ENCODE measurements at regions not wholly inside any gene's neighbourhood (a gene's known extent, or its start where the extent isn't known, plus 50 kb on each side); places are given as distances from the start of the nearest gene placed in this dataset.
"Not testable (repeated sequence)": the region's sequence is repeated elsewhere in the genome, so short reads cannot be mapped to it uniquely, and the experiment has no call there.

DNA sequence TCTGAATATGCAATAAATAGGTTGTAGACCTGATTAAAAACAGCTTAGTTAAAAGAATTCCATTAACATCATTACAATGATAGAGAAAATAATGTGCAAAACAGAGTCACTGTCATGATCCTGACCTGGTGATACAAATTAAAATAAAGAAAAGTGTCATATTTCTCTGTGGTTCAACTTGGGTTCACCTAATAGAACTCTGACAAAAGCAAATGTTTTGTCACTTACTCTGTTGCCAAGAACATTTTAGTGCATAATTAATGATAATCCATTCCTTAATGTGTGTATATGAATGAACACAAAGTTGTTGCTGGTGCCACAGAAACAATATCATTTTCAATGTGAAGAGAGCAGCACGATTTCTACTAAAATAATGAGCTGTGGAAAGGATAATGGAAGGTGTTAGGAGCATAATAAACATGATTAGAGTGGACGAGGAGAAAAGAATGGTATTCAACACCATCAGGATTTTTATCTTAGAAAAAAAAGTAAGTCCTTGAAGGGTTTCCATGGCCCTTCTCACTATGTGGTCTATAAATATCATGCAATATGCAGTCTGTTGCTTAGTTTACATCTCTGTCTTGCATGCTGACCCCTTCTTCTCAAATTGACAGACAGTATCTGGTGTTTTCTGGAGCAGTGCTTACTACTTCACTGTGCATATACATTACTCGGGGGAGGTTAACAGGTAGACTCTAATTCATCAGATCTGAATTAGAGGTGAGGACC lies 656.6 kb upstream of the MMS22L start:
- no peak for DNase-seq

GRCh38 chr6:97947841-97948240 lies 664.8 kb upstream of the MMS22L start:
- no peak for DNase-seq

DNA sequence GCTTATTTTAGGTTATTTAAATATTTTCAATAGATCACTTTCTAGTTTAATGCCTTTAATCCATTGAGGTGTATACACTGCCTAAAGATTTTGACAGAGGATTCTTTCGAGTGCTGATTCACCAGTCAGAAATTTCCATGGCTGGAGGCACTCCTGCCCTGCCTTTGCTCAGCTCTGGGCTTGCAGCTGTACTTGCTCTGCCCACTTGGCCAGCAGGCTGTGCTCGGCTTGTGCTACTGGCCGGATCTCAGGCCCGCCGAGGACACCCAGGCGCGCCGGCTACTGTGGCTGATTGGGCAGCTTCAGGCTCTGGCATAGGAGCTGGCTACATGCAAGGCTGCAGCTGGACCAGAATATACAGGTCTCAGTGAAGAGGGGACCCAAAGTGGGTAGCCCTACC lies 675.1 kb upstream of the MMS22L start:
- DNase-seq: no peak

DNA sequence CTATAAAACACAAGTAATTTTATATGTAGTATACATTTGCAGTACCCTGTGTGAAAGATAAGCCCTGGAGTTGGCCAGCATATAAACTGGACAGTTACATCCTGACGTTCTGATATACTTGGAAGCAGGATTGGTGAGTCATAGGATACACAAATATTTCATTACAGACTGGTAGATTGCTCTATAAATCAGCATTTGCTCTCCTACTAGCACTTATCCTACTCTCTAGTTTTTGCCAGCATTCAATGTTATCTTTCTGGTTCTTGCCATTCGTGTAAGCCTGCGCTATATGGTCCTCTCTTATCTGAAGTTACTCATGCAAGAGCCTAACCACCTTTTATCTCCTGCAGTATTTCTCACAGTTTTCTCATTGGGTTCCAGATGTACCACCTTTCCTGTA lies 680.2 kb upstream of the MMS22L start:
- no peak for DNase-seq

DNA sequence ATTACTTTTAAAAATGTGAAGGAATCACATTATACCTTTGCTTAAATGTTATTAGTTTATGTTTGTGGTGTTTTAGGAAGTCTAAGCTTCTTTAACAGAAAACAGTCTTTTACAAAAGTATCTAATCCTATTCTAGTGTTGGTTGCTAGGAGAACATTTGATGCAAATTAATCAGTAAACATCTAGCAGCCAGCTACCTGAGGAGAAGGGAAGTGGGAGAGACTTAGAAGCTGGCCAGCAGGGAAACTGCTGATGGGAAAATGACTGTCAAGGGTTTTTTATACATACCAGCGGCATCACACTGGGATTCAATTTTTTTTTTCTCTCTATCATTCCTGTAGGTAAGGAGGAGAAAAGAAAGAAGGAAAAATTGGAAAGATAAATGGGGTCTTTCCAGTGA lies 686.0 kb upstream of the MMS22L start:
- DNase-seq: no peak

DNA sequence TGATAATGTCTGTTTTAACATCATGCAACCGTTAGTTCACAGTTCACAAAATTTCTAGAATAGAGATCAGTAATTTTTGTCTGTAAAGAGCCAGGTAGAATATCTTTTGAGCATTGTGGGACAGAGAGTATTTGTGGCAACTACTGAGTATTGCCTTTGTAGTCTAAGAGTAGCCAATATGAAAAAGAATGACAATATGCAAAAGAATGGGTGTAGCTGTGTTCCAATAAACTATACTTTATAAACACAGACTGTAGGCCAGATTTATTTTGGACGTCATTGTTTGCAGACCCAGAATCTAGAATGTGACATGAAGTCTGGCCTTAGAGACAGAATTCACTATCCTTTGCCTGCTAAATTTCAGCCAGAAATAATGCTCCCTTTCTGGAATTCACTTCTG lies 694.1 kb upstream of the MMS22L start:
- no peak for DNase-seq

DNA sequence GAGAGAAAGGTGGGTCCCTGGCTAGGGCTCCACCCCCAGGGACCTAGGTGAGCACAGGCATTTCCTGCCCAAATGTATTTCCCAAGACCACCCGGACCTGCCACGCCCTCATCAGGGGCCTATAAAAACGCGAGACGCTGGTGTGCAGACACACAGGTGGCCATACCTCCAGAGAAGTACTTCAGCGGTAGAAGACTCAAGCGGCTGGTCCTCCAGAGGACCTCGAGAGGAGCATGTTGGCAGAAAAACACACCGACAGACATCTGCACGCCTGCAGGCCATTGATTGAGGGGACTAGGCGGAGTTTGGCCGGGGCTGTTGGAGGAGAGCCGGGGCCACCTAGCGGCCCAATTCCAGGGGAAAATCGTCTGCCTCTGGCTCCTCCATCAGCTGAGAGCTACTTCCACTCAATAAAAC lies 695.8 kb upstream of the MMS22L start:
- no peak for DNase-seq

DNA sequence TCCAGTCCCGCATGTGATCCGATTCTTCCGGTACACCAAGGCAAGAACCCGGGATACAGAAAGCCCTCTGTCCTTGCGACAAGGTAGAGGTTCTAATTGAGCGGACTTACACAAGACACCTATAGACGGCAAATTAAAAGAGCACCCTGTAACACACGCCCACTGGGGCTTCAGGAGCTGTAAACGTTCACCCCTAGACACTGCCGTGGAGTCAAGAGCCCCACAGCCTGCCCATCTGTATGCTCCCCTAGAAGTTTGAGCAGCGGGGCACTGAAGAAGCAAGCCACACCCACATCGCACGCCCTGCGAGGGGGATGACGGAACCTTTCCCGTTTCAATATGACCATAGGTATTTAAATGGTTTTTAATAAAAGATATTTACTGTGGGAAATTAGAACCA lies 696.3 kb upstream of the MMS22L start:
- not testable (repeated sequence) for DNase-seq

GRCh38 chr6:97989451-97989850 lies 706.4 kb upstream of the MMS22L start:
- no peak for DNase-seq

DNA sequence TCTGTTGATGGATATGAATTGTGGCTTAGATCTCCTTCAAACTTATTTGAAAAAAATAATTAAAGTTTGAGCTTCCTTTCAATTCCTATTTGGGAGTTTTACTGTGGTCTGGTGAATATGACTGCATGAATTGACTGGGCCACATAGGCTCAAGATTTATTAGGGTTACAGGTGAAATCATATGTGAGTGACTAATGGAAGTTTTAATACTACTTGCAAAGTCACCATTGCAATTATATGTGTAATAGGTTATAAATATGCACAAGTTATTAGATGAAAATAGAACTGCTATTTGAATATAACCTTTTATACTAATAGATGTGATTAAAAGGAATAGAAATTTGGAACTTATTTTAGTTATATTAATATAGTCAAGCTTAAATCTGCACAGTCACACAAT lies 712.1 kb upstream of the MMS22L start:
- no peak for DNase-seq

- no peak for DNase-seq
Observed at GRCh38 chr6:98002678-98003077, 719.7 kb upstream of the MMS22L start.

DNA sequence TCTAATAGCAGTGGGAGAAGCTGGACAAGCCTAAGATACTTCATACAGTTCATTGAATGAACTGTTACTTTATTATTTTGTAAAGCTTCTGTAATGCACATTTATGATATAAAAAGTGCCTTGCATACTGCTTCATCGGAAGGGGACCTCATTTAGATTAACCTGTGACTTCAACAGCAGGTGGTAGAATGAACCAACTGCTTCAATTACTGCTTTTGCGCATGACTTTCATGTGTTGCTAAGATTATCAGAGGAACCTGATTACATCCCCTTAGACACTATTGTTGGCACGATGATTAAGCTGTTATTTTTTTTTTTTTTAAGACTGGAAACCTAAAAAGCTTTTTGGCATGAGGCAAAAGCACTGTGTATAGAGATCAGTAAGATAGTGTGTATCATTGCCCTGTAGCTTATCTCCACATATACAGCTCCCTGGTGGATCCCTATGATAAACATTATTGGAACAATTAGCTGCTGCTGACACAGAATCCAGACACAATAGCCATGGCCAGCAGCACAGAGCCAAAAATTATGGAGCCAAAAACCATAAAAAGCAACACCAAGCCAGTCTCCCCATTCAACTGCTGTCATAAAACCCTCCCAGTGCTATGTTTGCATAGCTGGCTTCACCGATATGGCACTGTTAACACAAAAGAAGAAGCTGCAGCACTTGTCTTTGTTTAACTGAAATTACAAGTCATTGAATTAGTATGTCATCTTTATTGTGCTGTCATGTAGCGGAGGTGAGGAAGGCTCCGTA lies 731.6 kb upstream of the MMS22L start:
- no peak for DNase-seq

GRCh38 chr6:98016565-98016964 lies 733.5 kb upstream of the MMS22L start:
- no peak for DNase-seq

GRCh38 chr6:98020222-98020621 lies 737.2 kb upstream of the MMS22L start:
- DNase-seq: no peak

DNA sequence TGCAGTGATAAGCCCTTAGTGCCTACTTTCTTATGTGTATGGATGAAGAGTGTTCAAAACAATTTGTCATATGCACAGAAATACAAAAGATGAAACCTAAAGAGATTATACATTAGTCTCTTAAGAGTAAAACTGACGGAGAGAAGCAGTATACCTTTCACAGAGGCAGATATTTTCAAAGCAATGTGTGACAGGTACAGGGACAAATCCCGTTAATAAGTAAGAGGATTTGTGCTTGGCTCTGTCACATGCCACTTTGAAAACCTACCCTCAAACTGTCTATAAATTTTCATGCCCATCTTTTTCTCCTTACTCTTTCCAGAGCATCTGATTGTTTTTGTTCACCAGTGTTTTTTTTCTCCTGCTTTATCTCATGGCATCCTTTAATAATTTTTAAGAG lies 741.3 kb upstream of the MMS22L start:
- no peak for DNase-seq

GRCh38 chr6:98027898-98028297 lies 744.9 kb upstream of the MMS22L start:
- no peak for DNase-seq

GRCh38 chr6:98033617-98034016 lies 750.6 kb upstream of the MMS22L start:
- no peak for DNase-seq

DNA sequence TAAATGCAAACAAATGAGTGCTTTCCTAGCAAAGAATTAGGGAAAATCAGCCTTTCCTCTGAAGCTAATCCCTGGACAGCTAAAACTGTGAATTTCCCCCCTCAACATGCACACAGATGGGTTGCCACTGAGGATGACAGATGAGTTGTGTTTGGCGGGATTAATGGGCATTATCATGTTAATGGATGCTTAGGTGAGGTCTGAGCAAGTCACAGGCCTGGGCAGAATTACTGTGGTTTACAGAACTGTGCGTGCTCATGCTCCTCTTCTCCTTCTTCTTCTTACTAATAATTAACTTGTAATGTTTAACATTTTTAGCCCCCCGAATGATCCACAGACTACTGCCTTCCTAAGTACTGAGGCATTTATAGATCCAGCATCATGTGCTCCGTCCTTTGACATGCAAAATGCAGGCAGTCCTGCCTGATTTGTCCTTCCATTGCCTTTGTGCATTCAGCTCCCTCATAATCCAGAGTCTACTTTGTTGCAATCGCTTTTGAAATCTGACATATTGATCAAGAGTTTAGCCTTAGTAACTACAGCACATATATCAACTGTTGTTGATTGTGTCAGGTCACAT lies 753.4 kb upstream of the MMS22L start:
- no peak for DNase-seq

DNA sequence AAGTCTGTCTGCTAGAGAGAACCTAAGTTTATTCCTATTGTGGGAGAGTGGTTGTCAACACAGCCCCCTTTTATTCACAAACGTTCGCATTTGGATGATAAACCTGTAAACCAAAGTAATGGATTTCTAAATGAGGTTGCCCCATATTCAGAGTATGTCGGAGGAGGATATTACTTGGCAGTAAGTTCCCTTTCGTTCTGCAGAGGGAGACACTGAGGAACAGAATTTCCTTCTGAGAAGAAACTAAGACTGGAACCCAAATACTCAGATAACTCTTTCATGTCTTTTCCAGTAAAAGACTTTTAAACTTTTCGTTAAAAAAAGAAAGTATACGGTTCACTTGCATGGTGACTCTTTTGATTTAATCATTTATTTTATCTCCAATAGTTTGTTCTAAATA lies 754.6 kb upstream of the MMS22L start:
- DNase-seq: no peak

DNA sequence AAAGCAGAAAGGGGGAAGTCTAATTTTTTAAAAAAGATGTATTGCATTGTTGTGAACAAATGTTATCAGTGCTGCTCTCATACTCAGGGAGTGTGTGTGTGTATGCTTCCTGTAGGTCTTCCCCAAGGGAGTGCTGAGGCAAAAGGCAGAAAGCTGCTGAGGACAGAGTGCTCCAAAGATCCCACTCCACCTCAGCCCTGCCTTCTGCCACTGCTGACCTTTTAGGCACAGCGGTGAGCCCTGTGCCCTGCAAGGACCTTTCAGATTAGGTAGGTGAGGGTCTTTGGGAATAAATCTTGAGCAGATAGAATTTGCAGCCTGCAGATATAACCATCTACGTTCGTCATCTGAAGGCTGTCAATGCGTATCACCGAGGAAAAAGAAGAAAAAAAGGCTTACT lies 756.4 kb upstream of the MMS22L start:
- DNase-seq: no peak

- no peak for DNase-seq
Observed at GRCh38 chr6:98039904-98040607, 757.0 kb upstream of the MMS22L start.

DNA sequence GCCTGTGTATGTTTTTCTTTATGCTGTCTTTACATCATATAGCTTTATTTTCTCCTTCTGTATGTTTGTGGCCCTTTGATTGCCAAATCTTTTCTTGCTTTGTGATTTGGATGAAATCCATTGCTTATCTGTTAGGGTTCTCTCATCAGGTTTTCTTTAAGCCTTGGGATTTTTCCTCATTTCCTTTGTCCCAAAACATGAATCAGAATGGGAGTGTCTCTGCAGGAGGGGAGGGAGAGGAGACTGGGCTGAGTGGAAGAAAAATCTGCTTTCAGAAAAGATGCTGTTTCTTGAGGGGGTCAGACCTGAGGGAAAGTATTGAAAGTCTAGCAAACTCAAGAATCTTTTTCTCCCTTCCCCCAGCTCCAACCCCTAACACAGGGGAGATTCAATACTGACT lies 758.0 kb upstream of the MMS22L start:
- DNase-seq: no peak

GRCh38 chr6:98041921-98042320 lies 758.9 kb upstream of the MMS22L start:
- no peak for DNase-seq

DNA sequence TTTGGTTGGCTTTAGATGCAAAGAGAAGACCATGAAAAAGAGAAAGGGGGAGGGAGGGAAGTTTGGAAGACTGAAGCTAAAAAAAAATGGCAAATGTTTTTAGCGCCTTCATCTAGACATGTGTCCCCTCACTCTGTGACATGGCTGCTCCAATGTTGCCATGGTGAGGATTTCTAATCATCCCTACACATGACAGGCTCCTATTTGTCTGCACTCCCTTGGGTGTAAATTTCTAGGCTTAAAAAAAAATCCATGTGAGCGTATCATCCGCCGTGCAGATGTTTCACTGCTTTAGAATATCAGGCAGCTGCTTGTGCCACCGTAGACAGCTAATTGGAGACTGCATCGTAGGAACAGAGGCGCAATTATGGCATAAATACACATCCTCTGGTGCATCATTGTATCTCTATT lies 761.1 kb upstream of the MMS22L start:
- DNase-seq: no peak

Data from activated CD4-positive, alpha-beta T cell treated with anti-CD3 and anti-CD28 coated beads, Interleukin-2, Interleukin-6, amounts not matched to agents 100 ng/mL and 50 ng/mL, durations not matched to agents 16 hours and 8 hours (primary cell).